GM23338 (cell line): ENCODE measurements at regions not wholly inside any gene's neighbourhood (a gene's known extent, or its start where the extent isn't known, plus 50 kb on each side); places are given as distances from the start of the nearest gene placed in this dataset.

ENCODE experiments used
- ATAC-seq: fragments of 200-7000 bp; cut with Tn5 transposase; 3 replicates; pipeline ENCODE4 v1.9.1; 2020
- DNase-seq: peaks from one replicate; pipeline ENCODE4 v3.0.0-alpha.2; 2015; ENCODE audit warnings: low spot score
- H2AFZ ChIP-seq: fragments of 200-600 bp; sonication (generic); 2 replicates; pipeline ENCODE4 v1.8.0; 2016; ENCODE audit warnings: antibody characterized with exemption, mild to moderate bottlenecking, moderate library complexity
- H3F3A ChIP-seq: fragments of 200-600 bp; sonication (generic); replicated peaks from 2 replicates; pipeline ENCODE4 v1.8.0; 2017; ENCODE audit warnings: antibody characterized with exemption, mixed run types, low read depth
- H3K27ac ChIP-seq: fragments of 200-600 bp; sonication (generic); 2 replicates; pipeline ENCODE4 v1.6.1; 2016; ENCODE audit warnings: low read depth
- H3K27me3 ChIP-seq: fragments of 200-600 bp; sonication (generic); 2 replicates; pipeline ENCODE4 v1.8.0; 2016; ENCODE audit warnings: mild to moderate bottlenecking, mixed run types, moderate library complexity; ENCODE audit not compliant: insufficient read depth
- H3K36me3 ChIP-seq: fragments of 200-600 bp; sonication (generic); 2 replicates; pipeline ENCODE4 v1.8.0; 2016; ENCODE audit warnings: mild to moderate bottlenecking; ENCODE audit not compliant: insufficient read depth
- H3K4me1 ChIP-seq: fragments of 200-600 bp; sonication (generic); 2 replicates; pipeline ENCODE4 v1.8.0; 2016; ENCODE audit warnings: mild to moderate bottlenecking, moderate library complexity; ENCODE audit not compliant: insufficient read depth
- H3K4me2 ChIP-seq: fragments of 200-600 bp; sonication (generic); 2 replicates; pipeline ENCODE4 v1.7.1; 2017; ENCODE audit warnings: mixed run types
- H3K4me3 ChIP-seq: fragments of 200-600 bp; sonication (generic); 2 replicates; pipeline ENCODE4 v1.6.1; 2016; ENCODE audit warnings: mixed run types
- H3K79me2 ChIP-seq: fragments of 200-600 bp; sonication (generic); replicated peaks from 2 replicates; pipeline ENCODE4 v1.8.0; 2017; ENCODE audit warnings: mild to moderate bottlenecking; ENCODE audit not compliant: insufficient read depth
- H3K9me2 ChIP-seq: fragments of 200-600 bp; sonication (generic); 2 replicates; pipeline ENCODE4 v1.8.0; 2017; ENCODE audit not compliant: insufficient read depth
- H4K20me1 ChIP-seq: fragments of 200-600 bp; sonication (generic); replicated peaks from 2 replicates; pipeline ENCODE4 v1.8.0; 2017; ENCODE audit warnings: mild to moderate bottlenecking; ENCODE audit not compliant: insufficient read depth
- H3K27ac Mint-ChIP-seq: 2 replicates; pipeline ENCODE4 v1.8.0; 2020; ENCODE audit warnings: inconsistent platforms, mild to moderate bottlenecking, moderate library complexity, mixed read lengths
- H3K27me3 Mint-ChIP-seq: 3 replicates; pipeline ENCODE4 v1.8.0; 2022; ENCODE audit warnings: low read depth, mild to moderate bottlenecking, moderate library complexity, mixed read lengths, inconsistent platforms; ENCODE audit not compliant: insufficient read depth, poor library complexity
- H3K36me3 Mint-ChIP-seq: 3 replicates; pipeline ENCODE4 v1.8.0; 2021; ENCODE audit warnings: low read depth, mild to moderate bottlenecking, inconsistent platforms, moderate library complexity, mixed read lengths
- H3K4me1 Mint-ChIP-seq: 3 replicates; pipeline ENCODE4 v1.8.0; 2020; ENCODE audit warnings: mild to moderate bottlenecking, inconsistent platforms, mixed read lengths
- H3K4me3 Mint-ChIP-seq: 3 replicates; pipeline ENCODE4 v1.8.0; 2021; ENCODE audit warnings: moderate library complexity, mild to moderate bottlenecking, inconsistent platforms, mixed read lengths
- H3K9me3 Mint-ChIP-seq: 3 replicates; pipeline ENCODE4 v1.8.0; 2020; ENCODE audit warnings: moderate library complexity, mild to moderate bottlenecking, inconsistent platforms, mixed read lengths
- CREB1 ChIP-seq: fragments of 250-450 bp; sonication (Bioruptor Pico); IDR thresholded peaks from 2 replicates; pipeline ENCODE4 v1.5.0; 2020; ENCODE audit warnings: low read depth, mild to moderate bottlenecking, moderate library complexity
- EZH2 ChIP-seq: fragments of 200-600 bp; sonication (generic); IDR thresholded peaks from one replicate; pipeline ENCODE4 v1.8.0; 2017; ENCODE audit warnings: antibody characterized with exemption, mild to moderate bottlenecking, low read depth; ENCODE audit not compliant: unreplicated experiment
- EZH2phosphoT487 ChIP-seq: fragments of 200-600 bp; sonication (generic); IDR thresholded peaks from one replicate; pipeline ENCODE4 v1.8.1; 2018; ENCODE audit warnings: antibody characterized with exemption; ENCODE audit not compliant: unreplicated experiment
- JUNB ChIP-seq: IDR thresholded peaks from one replicate; pipeline ENCODE4 v1.6.1; 2016; ENCODE audit warnings: antibody characterized with exemption; ENCODE audit not compliant: unreplicated experiment
- NANOG ChIP-seq: IDR thresholded peaks from 2 replicates; pipeline ENCODE4 v1.6.1; 2016; ENCODE audit warnings: antibody characterized with exemption, borderline replicate concordance
- POLR2AphosphoS5 ChIP-seq: IDR thresholded peaks from 2 replicates; pipeline ENCODE4 v1.6.1; 2016; ENCODE audit warnings: antibody characterized with exemption, low read depth
- STAT1 ChIP-seq: IDR thresholded peaks from one replicate; pipeline ENCODE4 v1.6.1; 2016; ENCODE audit warnings: antibody characterized with exemption; ENCODE audit not compliant: unreplicated experiment
- ZNF114 ChIP-seq: fragments of 250-450 bp; sonication (Bioruptor Pico); IDR thresholded peaks from 2 replicates; pipeline ENCODE4 v1.5.0; 2020; ENCODE audit warnings: mild to moderate bottlenecking, moderate library complexity
- ZNF331 ChIP-seq: fragments of 250-450 bp; sonication (Bioruptor Pico); IDR thresholded peaks from 2 replicates; pipeline ENCODE4 v1.5.0; 2020; ENCODE audit warnings: low read depth, mild to moderate bottlenecking, moderate library complexity
- TF ChIP-seq, protein P1 (sequence below): IDR thresholded peaks from one replicate; pipeline ENCODE4 v1.6.1; 2018; ENCODE audit warnings: antibody characterized with exemption; ENCODE audit not compliant: unreplicated experiment
- TF ChIP-seq, protein P2 (sequence below): IDR thresholded peaks from 2 replicates; pipeline ENCODE4 v1.6.1; 2016; ENCODE audit warnings: antibody characterized with exemption
- TF ChIP-seq, protein P3 (sequence below): fragments of 250-450 bp; sonication (Bioruptor Pico); IDR thresholded peaks from 2 replicates; pipeline ENCODE4 v1.5.0; 2020; ENCODE audit warnings: mild to moderate bottlenecking, moderate library complexity
- TF ChIP-seq, protein P4 (sequence below), 2 experiments: fragments of 200-600 bp in 1 of 2; sonication (generic) in 1 of 2; conservative IDR thresholded peaks; 2 replicates each; pipeline versions ENCODE4 v1.5.1 to v1.6.1; 2016 to 2017; ENCODE audit warnings: antibody characterized with exemption in 2 of 2, low read depth in 2 of 2, mild to moderate bottlenecking in 2 of 2, moderate library complexity in 1 of 2

DNA sequence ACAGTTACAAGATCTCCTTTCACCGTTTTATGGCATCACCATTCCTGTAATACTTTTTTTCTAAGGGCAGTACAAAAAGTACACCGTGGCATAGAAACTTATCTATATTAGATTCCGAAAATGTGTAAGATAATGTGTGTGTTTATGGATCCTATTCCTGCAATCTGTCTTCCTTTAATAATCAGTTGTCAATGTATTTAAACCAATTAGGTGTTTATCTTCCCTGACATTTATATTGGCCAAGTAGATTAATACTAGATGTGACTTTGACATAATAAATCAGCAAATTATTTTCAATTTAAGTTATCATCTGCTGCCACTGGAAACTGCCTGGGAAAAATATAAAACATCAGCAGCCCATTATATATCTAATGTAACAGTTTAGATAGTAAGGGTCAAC, 770.3 kb upstream of the ADGRL2 start:
- no peaks in the 10 kb centered on the region for H4K20me1 ChIP-seq
- H3K4me3 ChIP-seq, result no peak overlapping the region
- no peak overlapping the region for H3K4me2 ChIP-seq
- Mint-ChIP-seq H3K4me3 (no peak overlapping the region), H3K27ac (no peak overlapping the region), H3K27me3 (no peaks in the 10 kb centered on the region), H3K9me3 (peaks cover 3% of the 10 kb centered on the region), H3K36me3 (peaks cover 4% of the 10 kb centered on the region), H3K4me1 (no peaks in the 10 kb centered on the region)
- no peaks in the 10 kb centered on the region for H3F3A ChIP-seq
- no peaks in the 10 kb centered on the region for H3K36me3 ChIP-seq
- no peaks in the 10 kb centered on the region for H3K27me3 ChIP-seq
- ATAC-seq, result no peak
- DNase-seq, result no peak
- H2AFZ ChIP-seq, result no peak overlapping the region
- H3K9me2 ChIP-seq, result peaks cover 4% of the 10 kb centered on the region
- H3K4me1 ChIP-seq, result no peaks in the 10 kb centered on the region
- TF ChIP-seq, protein P1, sequence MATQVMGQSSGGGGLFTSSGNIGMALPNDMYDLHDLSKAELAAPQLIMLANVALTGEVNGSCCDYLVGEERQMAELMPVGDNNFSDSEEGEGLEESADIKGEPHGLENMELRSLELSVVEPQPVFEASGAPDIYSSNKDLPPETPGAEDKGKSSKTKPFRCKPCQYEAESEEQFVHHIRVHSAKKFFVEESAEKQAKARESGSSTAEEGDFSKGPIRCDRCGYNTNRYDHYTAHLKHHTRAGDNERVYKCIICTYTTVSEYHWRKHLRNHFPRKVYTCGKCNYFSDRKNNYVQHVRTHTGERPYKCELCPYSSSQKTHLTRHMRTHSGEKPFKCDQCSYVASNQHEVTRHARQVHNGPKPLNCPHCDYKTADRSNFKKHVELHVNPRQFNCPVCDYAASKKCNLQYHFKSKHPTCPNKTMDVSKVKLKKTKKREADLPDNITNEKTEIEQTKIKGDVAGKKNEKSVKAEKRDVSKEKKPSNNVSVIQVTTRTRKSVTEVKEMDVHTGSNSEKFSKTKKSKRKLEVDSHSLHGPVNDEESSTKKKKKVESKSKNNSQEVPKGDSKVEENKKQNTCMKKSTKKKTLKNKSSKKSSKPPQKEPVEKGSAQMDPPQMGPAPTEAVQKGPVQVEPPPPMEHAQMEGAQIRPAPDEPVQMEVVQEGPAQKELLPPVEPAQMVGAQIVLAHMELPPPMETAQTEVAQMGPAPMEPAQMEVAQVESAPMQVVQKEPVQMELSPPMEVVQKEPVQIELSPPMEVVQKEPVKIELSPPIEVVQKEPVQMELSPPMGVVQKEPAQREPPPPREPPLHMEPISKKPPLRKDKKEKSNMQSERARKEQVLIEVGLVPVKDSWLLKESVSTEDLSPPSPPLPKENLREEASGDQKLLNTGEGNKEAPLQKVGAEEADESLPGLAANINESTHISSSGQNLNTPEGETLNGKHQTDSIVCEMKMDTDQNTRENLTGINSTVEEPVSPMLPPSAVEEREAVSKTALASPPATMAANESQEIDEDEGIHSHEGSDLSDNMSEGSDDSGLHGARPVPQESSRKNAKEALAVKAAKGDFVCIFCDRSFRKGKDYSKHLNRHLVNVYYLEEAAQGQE, result no peak
- TF ChIP-seq ZNF331 (CRISPR knock-in tag) (no peak), ZNF114 (CRISPR knock-in tag) (no peak), JUNB (no peak), POLR2AphosphoS5 (no peak), EZH2phosphoT487 (no peak), STAT1 (no peak), NANOG (no peak), CREB1 (CRISPR knock-in tag) (no peak), EZH2 (no peak)
- TF ChIP-seq, protein P2, sequence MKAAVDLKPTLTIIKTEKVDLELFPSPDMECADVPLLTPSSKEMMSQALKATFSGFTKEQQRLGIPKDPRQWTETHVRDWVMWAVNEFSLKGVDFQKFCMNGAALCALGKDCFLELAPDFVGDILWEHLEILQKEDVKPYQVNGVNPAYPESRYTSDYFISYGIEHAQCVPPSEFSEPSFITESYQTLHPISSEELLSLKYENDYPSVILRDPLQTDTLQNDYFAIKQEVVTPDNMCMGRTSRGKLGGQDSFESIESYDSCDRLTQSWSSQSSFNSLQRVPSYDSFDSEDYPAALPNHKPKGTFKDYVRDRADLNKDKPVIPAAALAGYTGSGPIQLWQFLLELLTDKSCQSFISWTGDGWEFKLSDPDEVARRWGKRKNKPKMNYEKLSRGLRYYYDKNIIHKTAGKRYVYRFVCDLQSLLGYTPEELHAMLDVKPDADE, result no peak
- TF ChIP-seq, protein P3, sequence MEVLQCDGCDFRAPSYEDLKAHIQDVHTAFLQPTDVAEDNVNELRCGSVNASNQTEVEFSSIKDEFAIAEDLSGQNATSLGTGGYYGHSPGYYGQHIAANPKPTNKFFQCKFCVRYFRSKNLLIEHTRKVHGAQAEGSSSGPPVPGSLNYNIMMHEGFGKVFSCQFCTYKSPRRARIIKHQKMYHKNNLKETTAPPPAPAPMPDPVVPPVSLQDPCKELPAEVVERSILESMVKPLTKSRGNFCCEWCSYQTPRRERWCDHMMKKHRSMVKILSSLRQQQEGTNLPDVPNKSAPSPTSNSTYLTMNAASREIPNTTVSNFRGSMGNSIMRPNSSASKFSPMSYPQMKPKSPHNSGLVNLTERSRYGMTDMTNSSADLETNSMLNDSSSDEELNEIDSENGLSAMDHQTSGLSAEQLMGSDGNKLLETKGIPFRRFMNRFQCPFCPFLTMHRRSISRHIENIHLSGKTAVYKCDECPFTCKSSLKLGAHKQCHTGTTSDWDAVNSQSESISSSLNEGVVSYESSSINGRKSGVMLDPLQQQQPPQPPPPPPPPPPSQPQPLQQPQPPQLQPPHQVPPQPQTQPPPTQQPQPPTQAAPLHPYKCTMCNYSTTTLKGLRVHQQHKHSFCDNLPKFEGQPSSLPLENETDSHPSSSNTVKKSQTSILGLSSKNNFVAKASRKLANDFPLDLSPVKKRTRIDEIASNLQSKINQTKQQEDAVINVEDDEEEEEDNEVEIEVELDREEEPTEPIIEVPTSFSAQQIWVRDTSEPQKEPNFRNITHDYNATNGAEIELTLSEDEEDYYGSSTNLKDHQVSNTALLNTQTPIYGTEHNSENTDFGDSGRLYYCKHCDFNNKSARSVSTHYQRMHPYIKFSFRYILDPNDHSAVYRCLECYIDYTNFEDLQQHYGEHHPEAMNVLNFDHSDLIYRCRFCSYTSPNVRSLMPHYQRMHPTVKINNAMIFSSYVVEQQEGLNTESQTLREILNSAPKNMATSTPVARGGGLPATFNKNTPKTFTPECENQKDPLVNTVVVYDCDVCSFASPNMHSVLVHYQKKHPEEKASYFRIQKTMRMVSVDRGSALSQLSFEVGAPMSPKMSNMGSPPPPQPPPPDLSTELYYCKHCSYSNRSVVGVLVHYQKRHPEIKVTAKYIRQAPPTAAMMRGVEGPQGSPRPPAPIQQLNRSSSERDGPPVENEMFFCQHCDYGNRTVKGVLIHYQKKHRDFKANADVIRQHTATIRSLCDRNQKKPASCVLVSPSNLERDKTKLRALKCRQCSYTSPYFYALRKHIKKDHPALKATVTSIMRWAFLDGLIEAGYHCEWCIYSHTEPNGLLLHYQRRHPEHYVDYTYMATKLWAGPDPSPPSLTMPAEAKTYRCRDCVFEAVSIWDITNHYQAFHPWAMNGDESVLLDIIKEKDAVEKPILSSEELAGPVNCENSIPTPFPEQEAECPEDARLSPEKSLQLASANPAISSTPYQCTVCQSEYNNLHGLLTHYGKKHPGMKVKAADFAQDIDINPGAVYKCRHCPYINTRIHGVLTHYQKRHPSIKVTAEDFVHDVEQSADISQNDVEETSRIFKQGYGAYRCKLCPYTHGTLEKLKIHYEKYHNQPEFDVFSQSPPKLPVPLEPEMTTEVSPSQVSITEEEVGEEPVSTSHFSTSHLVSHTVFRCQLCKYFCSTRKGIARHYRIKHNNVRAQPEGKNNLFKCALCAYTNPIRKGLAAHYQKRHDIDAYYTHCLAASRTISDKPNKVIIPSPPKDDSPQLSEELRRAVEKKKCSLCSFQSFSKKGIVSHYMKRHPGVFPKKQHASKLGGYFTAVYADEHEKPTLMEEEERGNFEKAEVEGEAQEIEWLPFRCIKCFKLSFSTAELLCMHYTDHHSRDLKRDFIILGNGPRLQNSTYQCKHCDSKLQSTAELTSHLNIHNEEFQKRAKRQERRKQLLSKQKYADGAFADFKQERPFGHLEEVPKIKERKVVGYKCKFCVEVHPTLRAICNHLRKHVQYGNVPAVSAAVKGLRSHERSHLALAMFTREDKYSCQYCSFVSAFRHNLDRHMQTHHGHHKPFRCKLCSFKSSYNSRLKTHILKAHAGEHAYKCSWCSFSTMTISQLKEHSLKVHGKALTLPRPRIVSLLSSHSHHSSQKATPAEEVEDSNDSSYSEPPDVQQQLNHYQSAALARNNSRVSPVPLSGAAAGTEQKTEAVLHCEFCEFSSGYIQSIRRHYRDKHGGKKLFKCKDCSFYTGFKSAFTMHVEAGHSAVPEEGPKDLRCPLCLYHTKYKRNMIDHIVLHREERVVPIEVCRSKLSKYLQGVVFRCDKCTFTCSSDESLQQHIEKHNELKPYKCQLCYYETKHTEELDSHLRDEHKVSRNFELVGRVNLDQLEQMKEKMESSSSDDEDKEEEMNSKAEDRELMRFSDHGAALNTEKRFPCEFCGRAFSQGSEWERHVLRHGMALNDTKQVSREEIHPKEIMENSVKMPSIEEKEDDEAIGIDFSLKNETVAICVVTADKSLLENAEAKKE (CRISPR knock-in tag), result no peak
- TF ChIP-seq, protein P4, sequence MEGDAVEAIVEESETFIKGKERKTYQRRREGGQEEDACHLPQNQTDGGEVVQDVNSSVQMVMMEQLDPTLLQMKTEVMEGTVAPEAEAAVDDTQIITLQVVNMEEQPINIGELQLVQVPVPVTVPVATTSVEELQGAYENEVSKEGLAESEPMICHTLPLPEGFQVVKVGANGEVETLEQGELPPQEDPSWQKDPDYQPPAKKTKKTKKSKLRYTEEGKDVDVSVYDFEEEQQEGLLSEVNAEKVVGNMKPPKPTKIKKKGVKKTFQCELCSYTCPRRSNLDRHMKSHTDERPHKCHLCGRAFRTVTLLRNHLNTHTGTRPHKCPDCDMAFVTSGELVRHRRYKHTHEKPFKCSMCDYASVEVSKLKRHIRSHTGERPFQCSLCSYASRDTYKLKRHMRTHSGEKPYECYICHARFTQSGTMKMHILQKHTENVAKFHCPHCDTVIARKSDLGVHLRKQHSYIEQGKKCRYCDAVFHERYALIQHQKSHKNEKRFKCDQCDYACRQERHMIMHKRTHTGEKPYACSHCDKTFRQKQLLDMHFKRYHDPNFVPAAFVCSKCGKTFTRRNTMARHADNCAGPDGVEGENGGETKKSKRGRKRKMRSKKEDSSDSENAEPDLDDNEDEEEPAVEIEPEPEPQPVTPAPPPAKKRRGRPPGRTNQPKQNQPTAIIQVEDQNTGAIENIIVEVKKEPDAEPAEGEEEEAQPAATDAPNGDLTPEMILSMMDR (conservative IDR thresholded peaks at IDR 0.05; ENCODE audit: low read depth in 2 of 2), result no peak
- H3K79me2 ChIP-seq, result no peaks in the 10 kb centered on the region
- no peak overlapping the region for H3K27ac ChIP-seq
